Embryonic facial prominence (tissue), 1 donor: ENCODE measurements at regions not wholly inside any gene's neighbourhood (a gene's known extent, or its start where the extent isn't known, plus 50 kb on each side); places are given as distances from the start of the nearest gene placed in this dataset.

Source experiments
- DNase-seq: peaks from one replicate; pipeline ENCODE4 v3.0.0-alpha.2; 2016; ENCODE audit errors: extremely low spot score

DNA sequence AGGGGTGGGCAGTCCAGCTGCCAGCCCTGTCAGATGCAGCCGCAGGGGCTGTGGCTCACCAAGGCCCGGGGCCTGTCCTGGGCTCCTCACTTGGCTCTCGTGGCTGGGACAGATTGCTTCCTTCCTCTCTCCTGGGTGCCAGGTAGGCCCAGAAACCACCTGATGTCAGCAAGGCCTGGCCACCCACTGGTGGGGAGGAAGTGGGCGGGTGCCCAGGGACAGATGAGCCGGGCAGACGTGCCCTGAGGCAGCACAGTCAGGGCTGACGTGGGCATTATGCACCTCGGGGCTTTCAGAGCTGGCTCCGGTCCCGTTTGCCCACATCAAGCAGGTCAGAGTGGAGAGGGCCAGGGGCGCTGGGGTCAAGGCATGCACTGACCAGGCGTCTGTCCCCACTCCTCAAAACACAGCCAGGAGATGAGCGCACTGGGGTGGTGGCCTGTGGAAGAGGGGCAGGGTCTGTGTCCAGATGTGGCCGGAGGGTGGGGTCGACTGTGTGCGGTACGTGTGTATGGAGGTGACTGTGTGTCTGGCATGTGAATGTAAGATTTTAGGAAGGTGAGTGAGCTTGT, 133.2 kb upstream of the PTPN1 start:
- DNase-seq = no peak

DNA sequence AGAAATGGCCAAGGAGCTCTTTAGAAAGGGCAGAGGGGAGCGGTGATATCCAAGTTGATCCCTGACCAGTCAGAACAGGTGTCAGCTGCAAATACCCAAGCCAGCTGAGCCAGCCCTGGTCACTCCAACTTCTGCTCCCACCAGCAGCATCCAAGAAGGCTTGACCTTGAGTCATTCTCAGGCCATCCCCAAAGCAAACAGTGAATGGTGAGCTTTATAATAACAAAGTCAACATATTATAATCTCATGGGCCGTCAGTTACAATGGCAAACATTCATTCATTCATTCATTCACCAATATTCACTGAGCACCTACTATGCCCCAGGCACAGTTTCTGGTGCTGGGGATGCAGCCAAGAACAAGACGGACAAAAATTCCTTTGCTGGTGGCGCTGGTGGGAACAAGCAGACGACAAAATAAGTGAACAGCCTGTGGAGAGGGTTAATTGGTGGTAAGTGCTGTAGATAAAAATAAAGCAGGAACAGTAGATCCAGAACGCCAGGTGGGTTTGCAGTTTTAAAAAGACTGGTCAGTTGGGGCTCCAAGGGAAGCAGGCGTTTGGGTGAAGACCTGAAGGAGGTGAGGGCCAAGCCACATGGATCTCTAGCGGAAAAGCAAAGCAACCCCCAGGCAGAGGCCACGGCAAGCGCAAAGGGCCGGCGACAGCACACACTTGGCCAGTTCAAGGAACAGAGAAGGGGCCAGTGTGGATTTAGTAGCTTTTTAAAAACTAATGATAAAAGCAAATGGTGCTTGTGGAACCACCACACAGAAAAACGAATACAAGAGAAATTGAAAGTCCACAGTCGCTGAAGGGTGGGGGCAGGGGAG, 131.8 kb upstream of the PTPN1 start:
- no peak for DNase-seq

GRCh38 chr20:50379049-50379990, 130.9 kb upstream of the PTPN1 start:
- no peak for DNase-seq

- no peak for DNase-seq
These were observed 130.0 kb upstream of the PTPN1 start for GRCh38 chr20:50379991-50380696.

- no peak for DNase-seq
These were observed 129.5 kb upstream of the PTPN1 start for GRCh38 chr20:50380697-50381040.

- DNase-seq = no peak
These were observed 129.0 kb upstream of the PTPN1 start for GRCh38 chr20:50381075-50381732.

- DNase-seq = no peak
These were observed 128.2 kb upstream of the PTPN1 start for GRCh38 chr20:50381771-50382593.

- no peak for DNase-seq
These were observed 124.2 kb upstream of the PTPN1 start for GRCh38 chr20:50385733-50386640.

DNA sequence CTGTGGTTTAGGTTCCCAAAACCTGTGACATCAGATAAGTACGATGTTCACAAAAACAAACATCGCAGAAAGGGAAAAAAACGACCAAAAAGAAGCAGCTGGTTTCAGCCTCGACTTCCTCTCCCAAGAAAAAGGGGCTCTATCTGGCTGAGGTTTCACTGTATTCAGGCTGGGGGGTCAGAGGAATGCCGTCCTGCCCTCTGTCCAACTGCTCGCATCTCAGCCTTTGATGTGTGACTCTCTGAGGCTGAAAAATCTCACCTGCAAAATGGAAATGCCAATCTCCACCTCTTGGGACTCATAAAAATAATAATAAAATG, 123.6 kb upstream of the PTPN1 start:
- no peak for DNase-seq

DNA sequence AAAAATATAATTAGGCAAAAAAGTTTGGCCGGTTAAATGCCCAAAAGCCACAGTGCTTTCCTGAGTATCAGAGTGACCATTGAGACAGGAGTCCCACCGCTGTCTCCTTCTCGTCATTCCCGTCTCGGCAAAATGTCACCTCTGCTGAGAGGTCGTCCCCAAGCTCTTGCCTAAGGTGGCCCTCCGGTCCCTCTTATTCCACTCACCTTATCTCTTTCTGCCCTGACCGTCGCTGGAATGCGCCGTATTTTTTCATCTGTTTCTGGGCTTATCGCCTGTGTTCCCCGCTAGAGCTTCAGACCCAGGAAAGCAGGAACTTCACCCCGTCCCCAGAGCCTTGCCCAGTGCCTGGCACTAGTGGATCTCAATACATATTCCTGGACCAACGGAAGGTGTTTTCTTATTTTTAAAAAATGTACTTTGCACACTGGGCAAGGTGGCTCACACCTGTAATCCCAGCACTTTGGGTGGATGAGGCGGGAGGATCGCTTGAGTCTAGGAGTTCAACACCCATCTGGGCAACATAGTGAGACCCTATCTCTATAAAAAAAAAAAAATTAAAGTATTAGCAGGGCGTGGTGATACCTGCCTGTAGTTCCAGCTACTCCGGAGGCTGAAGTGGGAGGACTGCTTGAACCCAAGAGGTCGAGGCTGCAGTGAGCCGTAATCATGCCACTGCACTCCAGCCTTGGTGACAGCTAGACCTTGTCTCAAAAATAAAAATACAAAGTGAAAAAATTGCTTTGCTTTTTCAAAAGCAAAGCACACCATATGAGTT, 122.8 kb upstream of the PTPN1 start:
- no peak for DNase-seq

- no peak for DNase-seq
These were observed 122.2 kb upstream of the PTPN1 start for GRCh38 chr20:50387996-50388332.

GRCh38 chr20:50388733-50389437, 121.3 kb upstream of the PTPN1 start:
- no peak for DNase-seq

DNA sequence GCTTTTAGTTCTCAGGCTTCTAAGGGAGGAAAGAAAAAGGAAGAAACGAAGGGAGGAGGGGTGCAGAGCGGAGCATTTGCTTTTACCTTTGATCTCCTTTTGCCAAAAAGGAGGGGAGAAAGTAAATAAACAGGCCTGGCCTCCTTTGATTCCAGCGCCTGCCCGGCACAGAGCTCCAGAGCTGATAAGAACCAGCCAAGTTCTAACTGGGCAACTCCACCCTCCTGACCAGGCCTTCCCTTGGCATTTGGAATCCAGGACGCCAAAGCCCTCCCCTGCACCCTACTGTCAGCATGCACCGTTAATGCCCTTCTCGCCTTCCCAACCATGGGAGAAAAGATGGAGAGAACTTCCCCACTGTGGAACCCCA, 120.8 kb upstream of the PTPN1 start:
- no peak for DNase-seq

DNA sequence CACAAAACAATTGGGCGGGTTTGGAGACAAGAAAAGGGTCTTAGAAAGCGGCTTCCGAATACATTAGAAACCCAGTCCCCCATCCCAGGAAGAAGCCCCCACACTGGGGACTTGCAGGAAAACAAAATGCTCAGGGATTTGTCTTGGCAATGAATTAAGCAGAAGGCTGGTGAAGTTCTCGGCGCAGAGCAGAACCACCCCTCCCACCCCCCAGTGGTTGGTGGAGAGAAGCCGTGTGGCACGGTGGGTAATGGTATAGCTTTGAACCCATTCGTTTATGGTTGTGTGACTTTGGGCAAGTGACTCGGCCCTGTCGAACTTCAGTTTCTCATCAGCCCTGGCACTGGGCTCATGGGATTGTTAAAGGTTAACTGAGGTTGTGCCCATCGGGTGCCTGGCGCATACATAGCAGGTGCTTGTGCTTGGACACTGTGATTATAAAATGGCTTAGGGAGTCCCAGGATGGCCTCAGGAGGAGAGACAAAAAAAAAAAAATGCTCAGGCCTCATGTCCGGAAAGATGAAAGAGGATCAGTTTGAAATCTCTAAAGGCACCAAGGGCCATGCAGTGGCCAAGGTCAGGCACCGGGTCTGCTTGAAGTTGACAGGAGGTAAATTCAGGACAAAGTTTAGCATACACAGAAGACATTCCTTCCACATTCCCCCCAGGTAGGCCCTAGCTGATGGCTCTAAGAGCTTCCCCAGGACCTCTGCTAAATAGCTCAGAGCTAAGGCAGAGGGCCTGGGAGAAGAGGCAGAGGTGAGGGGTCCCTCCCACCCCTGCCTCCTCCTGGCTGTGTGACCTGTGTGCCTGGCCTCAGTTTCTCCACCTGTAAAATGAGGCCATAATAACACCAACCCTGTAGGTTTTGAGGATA, 120.1 kb upstream of the PTPN1 start:
- peak; percentile 22 for DNase-seq

- DNase-seq = no peak
These were observed 119.3 kb upstream of the PTPN1 start for GRCh38 chr20:50390685-50391443.

DNA sequence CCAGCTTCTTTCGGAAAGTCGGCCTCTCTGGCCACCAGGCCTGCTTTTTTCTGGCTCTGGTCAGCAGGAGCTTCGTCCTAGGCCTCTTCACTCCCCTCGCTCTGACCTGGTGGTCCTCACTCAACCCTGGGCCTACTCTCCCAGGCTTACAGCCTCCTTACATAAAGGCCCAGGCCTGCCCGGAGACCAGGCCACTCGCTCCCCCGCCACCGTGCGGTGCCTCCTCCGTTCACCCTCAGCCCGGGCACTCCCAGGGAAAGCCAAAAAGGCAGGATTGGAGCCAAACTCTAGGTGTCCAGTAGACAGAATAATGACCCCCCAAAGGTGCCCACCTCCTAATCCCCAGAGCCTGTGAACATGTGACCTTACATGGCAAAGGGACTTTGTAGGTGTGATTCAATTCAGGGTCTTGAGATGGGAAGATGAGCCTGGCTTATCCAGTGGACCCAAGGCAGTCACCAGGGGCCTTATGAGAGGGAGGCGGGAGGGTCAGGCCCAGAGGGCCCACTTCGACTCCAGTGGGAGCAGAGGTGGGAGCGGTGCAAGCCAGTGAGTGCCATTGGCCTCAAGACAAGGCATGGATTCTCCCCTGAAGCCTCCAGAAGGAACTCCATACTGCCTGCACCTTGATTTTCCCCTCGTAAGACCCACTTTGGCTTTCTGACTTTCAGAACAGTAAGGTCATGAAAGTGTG, 118.6 kb upstream of the PTPN1 start:
- DNase-seq = no peak
